RWPE1 (cell line): ENCODE measurements at regions not wholly inside any gene's neighbourhood (a gene's known extent, or its start where the extent isn't known, plus 50 kb on each side); places are given as distances from the start of the nearest gene placed in this dataset.

Source experiments
- CTCF ChIA-PET: fragments of 350-600 bp; sonication (Branson Sonifier 250); formaldehyde crosslinking; extraction: SDS; loops from one replicate; lab custom pipeline; 2021; lab: Yijun Ruan, JAX
- POLR2A ChIA-PET: fragments of 400-600 bp; formaldehyde crosslinking; extraction: SDS; loops from one replicate; lab custom pipeline; 2020; ENCODE audit warnings: antibody characterized with exemption; ENCODE audit not compliant: low non-redundant PET; lab: Yijun Ruan, JAX
- DNase-seq: peaks from one replicate; pipeline ENCODE4 v3.0.0; 2012; ENCODE audit warnings: low spot score
- H3K27ac ChIP-seq: fragments of 450-650 bp; 2 replicates; pipeline ENCODE4 v1.5.1; 2017
- TF ChIP-seq, protein P1 (sequence below): fragments of 450-650 bp; conservative IDR thresholded peaks from 2 replicates; pipeline ENCODE4 v1.5.1; 2017; ENCODE audit warnings: low read depth, mild to moderate bottlenecking

DNA sequence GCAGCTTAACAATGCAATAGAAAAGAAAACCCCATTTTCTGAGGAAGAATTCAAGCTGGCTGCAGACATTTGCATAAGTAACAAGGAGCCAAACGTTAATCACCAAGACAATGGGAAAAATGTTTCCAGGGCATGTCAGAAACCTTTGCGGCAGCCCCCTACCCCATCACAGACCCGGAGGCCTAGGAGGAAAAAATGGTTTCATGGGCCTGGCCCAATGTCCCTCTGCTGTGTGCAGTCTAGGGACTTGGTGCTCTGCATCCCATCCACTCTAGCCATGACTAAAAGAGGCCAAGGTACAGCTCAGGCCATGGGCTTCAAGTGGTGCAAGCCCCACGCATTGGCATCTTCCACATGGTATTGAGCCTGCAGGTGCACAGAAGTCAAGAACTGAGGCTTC, 147.0 kb upstream of the NR3C2 start:
- CTCF ChIA-PET, result no interaction called here
- DNase-seq, result no peak
- no peak overlapping the region for H3K27ac ChIP-seq
- POLR2A ChIA-PET, result no interaction called here
- TF ChIP-seq, protein P1, sequence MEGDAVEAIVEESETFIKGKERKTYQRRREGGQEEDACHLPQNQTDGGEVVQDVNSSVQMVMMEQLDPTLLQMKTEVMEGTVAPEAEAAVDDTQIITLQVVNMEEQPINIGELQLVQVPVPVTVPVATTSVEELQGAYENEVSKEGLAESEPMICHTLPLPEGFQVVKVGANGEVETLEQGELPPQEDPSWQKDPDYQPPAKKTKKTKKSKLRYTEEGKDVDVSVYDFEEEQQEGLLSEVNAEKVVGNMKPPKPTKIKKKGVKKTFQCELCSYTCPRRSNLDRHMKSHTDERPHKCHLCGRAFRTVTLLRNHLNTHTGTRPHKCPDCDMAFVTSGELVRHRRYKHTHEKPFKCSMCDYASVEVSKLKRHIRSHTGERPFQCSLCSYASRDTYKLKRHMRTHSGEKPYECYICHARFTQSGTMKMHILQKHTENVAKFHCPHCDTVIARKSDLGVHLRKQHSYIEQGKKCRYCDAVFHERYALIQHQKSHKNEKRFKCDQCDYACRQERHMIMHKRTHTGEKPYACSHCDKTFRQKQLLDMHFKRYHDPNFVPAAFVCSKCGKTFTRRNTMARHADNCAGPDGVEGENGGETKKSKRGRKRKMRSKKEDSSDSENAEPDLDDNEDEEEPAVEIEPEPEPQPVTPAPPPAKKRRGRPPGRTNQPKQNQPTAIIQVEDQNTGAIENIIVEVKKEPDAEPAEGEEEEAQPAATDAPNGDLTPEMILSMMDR, result no peak

GRCh38 chr4:148575577-148575976, 133.4 kb upstream of the NR3C2 start:
- no peak for DNase-seq
- ChIA-PET CTCF (no interaction called here), POLR2A (no interaction called here)
- H3K27ac ChIP-seq, result no peak overlapping the region
- TF ChIP-seq, protein P1, result no peak

- TF ChIP-seq, protein P1, result no peak
- ChIA-PET CTCF (no interaction called here), POLR2A (no interaction called here)
- DNase-seq, result no peak
- no peak overlapping the region for H3K27ac ChIP-seq
Observed at GRCh38 chr4:148574911-148575310, 132.7 kb upstream of the NR3C2 start.

GRCh38 chr4:148574502-148574901, 132.3 kb upstream of the NR3C2 start:
- POLR2A ChIA-PET, result no interaction called here
- DNase-seq, result no peak
- H3K27ac ChIP-seq, result no peak overlapping the region
- TF ChIP-seq, protein P1, result no peak
- CTCF ChIA-PET, result no interaction called here

DNA sequence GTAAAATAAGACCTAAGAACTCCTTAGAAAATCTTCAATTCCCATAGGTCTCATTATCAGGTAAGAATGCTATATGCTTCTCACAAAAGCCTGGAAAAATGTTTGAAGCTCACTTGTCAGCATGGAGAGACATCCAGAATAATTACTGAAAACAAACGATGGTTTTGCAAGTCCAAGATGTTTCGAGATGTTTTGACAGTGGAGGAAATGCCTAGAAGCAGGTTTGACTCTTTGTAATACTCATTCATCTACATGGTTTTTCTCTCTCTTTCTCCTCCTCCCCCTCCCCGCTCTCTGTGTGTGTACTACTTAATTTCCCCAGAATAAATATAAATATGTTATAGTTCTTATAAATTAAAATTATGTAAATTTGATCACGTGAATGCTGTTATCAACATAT, 131.9 kb upstream of the NR3C2 start:
- ChIA-PET POLR2A (no interaction called here), CTCF (no interaction called here)
- H3K27ac ChIP-seq, result no peak overlapping the region
- TF ChIP-seq, protein P1, result no peak
- DNase-seq, result no peak

DNA sequence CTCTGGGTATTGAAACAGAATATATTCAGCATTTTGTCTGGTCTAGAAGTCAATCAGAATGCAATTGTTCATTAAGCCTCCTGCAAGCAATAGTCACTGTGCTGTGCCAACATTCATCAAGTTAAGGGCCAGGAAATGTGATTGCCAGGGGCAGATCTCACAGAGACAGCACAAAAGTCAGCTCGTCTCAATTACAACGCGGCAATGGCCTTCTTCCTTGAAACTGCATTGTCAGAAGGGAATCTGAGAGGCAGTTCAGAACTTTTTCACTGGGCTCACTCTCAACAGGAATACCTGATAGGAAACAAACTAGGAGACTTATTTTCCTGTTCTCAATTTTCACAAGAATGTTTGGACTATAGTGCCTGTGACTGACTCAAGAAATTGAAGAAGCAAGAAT, 131.1 kb upstream of the NR3C2 start:
- ChIA-PET POLR2A (no interaction called here), CTCF (no interaction called here)
- H3K27ac ChIP-seq, result no peak overlapping the region
- TF ChIP-seq, protein P1, result no peak
- DNase-seq, result no peak

DNA sequence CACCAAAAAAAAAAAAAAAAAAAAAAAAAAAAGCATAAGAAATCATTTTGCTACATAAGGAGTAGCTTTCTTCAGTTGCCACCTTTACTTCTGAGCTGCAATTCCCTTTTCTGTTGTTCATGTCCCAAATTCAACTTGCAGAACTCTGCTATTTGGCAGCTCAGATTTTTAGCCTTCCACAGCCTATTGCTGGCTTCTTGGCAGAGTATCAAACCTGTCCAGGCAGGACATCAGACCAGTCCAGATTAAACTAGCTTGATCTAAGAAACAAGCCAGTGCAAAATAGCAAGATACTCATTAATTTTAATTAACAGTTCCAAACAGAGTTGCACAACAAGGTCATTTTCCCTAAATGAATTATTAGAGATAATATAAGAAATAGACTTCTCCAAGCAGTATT, 123.6 kb upstream of the NR3C2 start:
- CTCF ChIA-PET, result no interaction called here
- no peak for DNase-seq
- POLR2A ChIA-PET, result no interaction called here
- H3K27ac ChIP-seq, result no peak overlapping the region
- TF ChIP-seq, protein P1, result no peak
